Glomerular endothelial cell (primary cell): ENCODE measurements at regions not wholly inside any gene's neighbourhood (a gene's known extent, or its start where the extent isn't known, plus 50 kb on each side); places are given as distances from the start of the nearest gene placed in this dataset.

Experiments
- DNase-seq: peaks from one replicate; pipeline ENCODE4 v3.0.0-alpha.2; 2011; ENCODE audit warnings: low read depth, low spot score; ENCODE audit errors: extremely low read depth

DNA sequence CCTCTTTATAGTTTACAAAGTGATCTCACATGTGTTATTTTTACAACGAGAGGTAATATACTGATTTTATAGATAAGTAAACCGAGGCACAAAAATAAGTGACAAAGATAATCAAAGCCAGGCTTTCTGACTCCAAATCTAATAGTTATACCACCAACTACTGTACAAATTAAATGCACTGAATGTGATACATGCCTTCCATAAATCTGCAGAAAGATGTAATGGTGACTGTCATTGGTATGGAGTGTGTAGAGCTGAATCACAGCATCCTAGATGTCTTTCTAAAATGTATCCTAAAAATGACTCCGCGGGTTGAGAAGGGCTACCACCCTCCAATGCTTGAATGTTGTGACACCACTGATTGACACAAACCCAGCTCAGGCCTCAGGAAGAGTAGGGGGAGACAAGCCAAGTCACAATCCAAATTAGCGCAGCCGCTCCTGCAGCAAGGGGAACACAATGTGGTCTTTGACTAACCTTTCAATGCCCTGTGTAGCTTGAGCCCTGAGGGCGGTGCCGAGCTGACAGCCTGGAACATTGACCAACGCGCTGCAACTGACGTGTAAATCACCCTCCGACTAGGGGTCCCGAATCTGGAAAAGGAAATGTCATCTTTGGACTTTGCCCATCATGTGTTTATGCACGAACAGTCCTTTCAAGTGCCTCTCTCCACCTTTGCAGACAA, 136.8 kb downstream of the OLIG3 start:
- no peak for DNase-seq

- no peak for DNase-seq
Observed at GRCh38 chr6:137353842-137354397, 134.7 kb upstream of the IFNGR1 start.

DNA sequence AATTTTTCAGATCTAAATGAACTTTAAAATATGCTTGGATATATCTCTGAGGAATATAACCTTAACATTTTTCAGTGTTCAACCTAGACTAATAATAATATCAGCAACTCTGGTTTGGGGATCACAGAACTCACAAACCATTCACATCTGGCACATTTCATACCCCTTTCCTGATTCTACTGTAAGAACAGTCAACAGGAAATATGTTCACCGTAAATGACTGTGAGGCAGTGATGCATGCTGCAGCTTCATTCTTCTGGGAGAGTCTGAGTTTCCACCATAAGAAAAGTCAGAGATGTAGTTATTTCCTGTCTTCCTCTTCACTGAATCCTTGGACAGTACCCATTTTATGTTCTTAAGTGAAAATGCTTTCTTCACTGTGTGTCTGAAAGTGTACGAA, 134.2 kb upstream of the IFNGR1 start:
- no peak for DNase-seq

- no peak for DNase-seq
Observed at GRCh38 chr6:137352859-137353258, 133.7 kb upstream of the IFNGR1 start.

DNA sequence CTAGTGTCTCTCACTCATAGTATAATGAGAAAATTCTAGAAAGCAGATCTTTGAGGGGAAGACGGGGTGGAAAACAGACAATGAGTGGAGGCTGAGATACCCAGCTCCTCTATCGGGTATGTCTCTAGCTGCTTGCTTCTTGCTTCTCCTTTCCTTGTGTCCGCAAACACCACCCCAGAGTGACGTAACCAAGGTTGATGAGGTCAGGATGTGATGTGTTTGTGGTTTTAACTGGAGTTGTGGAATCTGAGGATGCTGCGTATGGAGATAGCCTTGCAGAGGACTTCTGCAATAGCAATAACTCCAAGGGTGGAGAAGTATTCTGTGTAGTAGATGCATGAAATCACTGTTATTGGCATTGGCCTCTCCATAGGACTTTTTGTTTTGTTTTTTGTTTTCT, 132.7 kb upstream of the IFNGR1 start:
- no peak for DNase-seq

- DNase-seq = no peak
Observed at GRCh38 chr6:137350857-137351256, 131.7 kb upstream of the IFNGR1 start.

DNA sequence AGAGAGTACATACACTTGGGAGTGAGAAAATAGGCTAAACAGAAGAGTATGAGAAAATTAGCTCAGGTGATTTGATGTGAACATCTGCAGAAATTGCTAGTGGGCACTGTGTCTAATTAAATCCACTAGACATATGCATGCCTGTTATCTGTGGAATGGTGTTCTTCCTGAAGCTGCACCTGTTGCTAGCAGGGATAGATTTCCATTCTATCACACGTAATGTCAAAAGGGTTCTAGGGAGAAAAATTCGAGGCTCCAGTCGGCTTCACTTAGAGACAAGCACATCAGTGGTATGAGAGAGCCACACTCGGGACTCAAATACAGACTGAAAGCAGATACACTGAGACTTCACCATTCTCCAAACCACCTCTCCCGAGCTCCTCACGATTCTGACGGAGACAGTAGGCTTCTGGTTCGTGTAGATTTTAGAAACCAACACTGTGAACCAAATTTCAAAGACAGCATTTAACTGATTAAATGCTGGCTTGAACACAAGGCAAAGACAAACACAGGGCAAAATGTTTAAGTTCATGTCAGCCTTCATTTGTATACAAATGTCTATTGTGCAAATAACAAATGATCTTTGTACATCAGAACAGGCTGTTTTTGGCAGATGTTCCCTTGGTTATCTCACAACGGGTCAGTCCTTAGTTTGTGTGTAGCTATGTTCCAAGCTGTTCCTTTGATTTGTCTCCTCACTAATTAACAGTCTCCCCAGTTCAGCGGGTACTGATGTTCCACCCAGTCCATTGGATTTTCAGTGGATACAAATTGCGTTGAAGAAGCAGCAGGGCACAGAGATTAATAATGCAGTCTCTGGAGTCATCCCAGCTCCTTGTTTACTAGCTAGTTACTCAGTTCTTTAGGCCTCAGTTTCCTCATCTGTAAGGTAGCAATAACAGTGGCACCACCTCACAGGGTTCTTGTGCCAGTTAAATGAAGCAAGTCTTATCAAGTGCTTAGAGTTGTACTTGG, 131.0 kb upstream of the IFNGR1 start:
- DNase-seq = no peak

DNA sequence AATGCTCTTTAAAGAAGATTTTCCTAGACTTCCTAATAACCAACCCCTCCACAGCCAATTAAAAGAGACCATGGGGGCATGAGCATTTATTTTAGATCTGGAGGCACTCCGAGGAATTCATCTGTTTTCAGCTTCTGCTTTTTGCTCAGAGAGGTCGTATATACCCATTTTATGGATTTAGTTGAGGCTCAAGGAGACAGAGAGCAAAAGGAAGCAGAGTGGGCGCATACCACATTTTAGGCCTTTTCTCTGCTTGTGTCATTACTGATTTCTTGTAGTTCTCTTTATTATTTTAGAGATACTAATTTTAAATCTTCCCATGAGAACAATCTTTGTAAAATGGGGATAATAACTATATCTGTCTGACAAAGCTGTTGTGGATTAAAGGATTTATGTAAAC, 129.6 kb upstream of the IFNGR1 start:
- no peak for DNase-seq

DNA sequence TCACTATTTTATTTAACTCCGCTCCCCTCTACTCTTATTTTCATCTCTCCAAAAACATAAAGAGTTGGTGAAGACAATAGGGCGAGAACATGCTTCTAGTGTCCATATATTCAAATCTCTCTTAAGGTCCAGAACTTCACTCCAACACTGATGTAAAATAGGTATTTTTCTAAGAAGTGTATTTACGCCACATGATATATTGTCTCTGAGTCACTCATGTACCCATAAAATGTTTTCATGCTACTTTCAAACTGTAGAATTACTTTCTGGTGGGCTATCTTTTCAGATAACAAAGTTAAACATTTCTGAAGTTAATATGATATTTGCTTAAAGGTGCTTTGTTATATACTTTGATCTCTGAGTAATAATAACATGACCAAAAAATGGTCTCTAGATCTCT, 124.1 kb upstream of the IFNGR1 start:
- DNase-seq = no peak

DNA sequence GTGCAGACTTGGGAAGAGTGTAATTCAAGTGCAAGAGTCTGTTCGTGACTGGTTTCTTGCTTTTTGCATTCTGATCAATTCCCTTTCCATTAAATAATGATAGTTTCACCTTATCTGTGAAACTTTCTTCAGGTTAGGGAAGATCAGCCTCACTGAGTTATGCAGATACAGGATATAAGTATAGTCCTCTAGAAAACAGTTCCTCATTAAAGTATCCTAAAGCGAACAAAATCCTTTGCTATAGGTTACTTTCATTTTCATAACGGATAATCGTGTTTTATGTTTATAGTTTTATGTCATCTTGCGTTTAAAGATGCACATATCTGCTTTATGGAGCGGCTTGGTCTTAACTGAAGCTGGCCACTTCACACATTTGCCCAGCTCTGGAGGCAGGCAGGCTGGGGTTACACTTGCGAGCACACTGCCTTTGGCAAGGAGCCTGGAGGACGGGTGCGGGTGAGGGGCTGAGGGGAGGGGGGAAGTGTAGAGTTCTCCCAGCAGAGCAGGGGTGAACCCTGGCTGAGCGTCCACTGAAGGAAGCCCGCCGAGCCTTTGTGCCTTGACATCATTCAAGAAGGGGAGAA, 123.5 kb upstream of the IFNGR1 start:
- no peak for DNase-seq

DNA sequence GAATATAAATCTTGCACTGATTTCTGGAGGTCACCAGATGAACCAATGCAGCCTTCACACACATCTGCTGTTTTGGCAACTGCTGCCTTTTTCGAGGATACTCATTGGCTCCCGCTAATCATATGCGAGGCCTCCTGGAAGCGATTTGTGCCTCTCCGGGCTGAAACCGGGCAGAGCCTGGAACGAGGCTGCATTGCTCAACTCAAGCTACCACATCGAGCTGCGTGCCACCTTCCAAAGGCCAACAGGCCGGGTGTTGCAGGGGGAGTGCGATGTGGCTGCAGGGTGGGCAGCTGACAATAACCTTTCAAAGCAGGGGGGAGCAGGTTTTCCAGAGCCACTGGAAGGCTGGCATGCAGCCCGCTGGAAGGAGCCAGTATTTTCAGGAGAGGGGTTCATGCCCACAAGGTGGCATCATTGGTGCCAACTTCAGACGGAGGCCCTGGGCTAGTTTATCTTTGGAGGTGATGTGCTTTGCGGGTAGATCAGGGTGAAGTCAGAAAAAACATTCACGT, 122.6 kb upstream of the IFNGR1 start:
- DNase-seq = no peak

- no peak for DNase-seq
Observed at GRCh38 chr6:137339929-137340559, 120.9 kb upstream of the IFNGR1 start.

GRCh38 chr6:137334884-137335283, 115.7 kb upstream of the IFNGR1 start:
- no peak for DNase-seq

GRCh38 chr6:137334094-137334493, 114.9 kb upstream of the IFNGR1 start:
- no peak for DNase-seq

GRCh38 chr6:137332637-137333280, 113.6 kb upstream of the IFNGR1 start:
- no peak for DNase-seq

DNA sequence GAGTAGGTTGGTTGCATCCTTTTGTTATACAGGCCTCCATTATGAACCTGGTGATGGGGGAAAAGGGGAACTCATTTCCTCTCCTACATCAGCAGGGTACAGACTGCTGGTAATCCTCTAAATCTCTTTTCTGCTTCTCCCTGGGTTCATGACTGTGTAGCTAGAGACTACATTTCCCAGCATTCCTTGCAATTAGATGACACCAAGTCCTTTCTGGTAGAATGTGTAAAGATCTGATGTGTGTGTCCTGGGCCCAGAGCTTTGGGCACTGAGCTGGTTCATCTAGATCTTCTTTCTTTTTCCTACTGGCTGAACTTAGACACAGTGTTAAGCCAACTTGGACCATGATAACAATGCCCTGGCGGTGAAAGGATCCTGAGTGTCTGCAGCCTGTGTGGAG, 104.7 kb upstream of the IFNGR1 start:
- no peak for DNase-seq

DNA sequence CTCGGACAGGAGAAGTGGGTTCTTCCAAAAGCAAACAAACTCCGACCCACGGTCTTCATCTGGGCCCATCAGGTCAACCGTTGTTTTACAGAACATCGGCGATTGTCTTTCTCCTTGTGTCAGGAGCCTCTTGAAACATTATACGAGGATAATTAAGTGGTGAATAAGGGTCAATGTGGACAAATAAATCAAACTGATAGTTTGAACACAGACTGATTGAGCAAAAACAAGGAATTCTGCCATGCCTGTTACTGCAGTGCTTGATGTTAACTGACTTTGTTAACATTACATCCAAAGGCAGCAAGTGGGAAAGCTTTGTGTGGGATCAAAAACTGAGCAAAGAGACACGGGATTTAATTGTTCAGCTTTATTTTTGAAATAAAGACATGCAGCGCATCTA, 101.1 kb upstream of the IFNGR1 start:
- DNase-seq = no peak

GRCh38 chr6:137316626-137317025, 97.4 kb upstream of the IFNGR1 start:
- no peak for DNase-seq

DNA sequence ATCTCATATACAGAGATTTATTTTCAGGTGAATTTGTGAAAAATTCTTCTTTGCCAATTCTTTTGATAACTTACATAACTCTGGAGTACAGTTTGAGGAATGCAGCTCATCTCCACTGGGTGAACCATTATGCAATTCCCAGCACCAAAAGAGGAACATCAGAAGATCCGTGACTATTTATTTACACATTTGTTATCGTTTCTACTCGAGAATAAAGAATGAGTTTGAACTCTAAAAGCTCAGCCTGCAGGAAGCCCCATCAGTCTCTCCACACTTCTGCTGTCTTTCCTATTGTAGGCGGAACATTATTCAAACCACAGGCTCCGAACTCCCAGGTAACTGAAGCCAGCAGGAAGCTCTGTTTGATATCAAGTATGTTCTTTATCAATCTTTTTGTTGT, 95.9 kb upstream of the IFNGR1 start:
- DNase-seq = no peak
